ENCODE measurements at regions not wholly inside any gene's neighbourhood (a gene's known extent, or its start where the extent isn't known, plus 50 kb on each side); places are given as distances from the start of the nearest gene placed in this dataset.

DNA sequence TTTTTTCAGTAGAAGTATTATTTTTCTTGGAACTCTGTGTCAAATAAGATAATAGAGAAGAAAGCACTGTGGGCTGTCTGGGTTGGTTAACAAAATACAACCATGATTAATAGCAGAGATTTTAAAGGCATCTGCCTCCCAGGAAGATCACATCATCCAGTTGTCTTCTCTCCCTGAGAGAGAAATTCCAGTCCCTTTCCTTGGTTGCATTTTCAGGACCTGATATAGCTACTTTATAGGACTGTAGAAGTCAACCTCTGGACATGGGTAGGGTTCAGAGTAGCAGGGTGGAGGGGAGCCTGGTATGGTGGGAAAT, 309.9 kb upstream of the IGFBP3 start:
- no peak for TF ChIP-seq JUN (IDR thresholded peaks at IDR 0.05; ENCODE audit: low read depth, low read length)
- no peak for TF ChIP-seq SP1 (IDR thresholded peaks at IDR 0.05; ENCODE audit: low read depth, low read length)
- no peak for TF ChIP-seq KDM4A (IDR thresholded peaks at IDR 0.05; ENCODE audit: low read depth, low read length, severe bottlenecking)
- no peak for TF ChIP-seq SP4 (IDR thresholded peaks at IDR 0.05; ENCODE audit: low read length)
- no peak for TF ChIP-seq YY1 (IDR thresholded peaks at IDR 0.05; ENCODE audit: low read depth, low read length)
- TF ChIP-seq GTF2F1 (IDR thresholded peaks at IDR 0.05; ENCODE audit: borderline replicate concordance, low read depth, low read length) = no peak
- TF ChIP-seq, protein P1, sequence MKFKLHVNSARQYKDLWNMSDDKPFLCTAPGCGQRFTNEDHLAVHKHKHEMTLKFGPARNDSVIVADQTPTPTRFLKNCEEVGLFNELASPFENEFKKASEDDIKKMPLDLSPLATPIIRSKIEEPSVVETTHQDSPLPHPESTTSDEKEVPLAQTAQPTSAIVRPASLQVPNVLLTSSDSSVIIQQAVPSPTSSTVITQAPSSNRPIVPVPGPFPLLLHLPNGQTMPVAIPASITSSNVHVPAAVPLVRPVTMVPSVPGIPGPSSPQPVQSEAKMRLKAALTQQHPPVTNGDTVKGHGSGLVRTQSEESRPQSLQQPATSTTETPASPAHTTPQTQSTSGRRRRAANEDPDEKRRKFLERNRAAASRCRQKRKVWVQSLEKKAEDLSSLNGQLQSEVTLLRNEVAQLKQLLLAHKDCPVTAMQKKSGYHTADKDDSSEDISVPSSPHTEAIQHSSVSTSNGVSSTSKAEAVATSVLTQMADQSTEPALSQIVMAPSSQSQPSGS (IDR thresholded peaks at IDR 0.05; ENCODE audit: low read length) = no peak
- TF ChIP-seq TBP (IDR thresholded peaks at IDR 0.05; ENCODE audit: low read depth, low read length) = no peak
- no peak for TF ChIP-seq EZH2 (IDR thresholded peaks at IDR 0.05; ENCODE audit: low read depth, low read length, severe bottlenecking)
- TF ChIP-seq HDAC2 (IDR thresholded peaks at IDR 0.05; ENCODE audit: borderline replicate concordance in 1 of 2, low read depth in 2 of 2, low read length in 2 of 2) = no peak
- TF ChIP-seq SIN3A (conservative IDR thresholded peaks at IDR 0.05 in 1 of 2, IDR thresholded peaks at IDR 0.05 in 1 of 2; ENCODE audit: low read depth in 1 of 2, low read length in 2 of 2) = no peak
- TF ChIP-seq JUND (IDR thresholded peaks at IDR 0.05; ENCODE audit: low read length) = no peak
- TF ChIP-seq TEAD4 (IDR thresholded peaks at IDR 0.05; ENCODE audit: low read depth, low read length) = no peak
- TF ChIP-seq GABPA (IDR thresholded peaks at IDR 0.05; ENCODE audit: borderline replicate concordance, insufficient read depth, low read length) = no peak
- H3K9me3 ChIP-seq (ENCODE audit: insufficient read depth in 2 of 2, low read depth in 1 of 2, low read length in 1 of 2) = no peaks in the 10 kb centered on the region
- DNase-seq (ENCODE audit: low read depth in 1 of 2, low spot score in 2 of 2) = no peak
- no peak overlapping the region for H2AFZ ChIP-seq (ENCODE audit: low read length)
- H3K4ac ChIP-seq (replicated peaks; ENCODE audit: insufficient read length, low read depth, low read length) = no peak overlapping the region
- ChIA-PET CTCF (ENCODE audit: partially characterized antibody) (no interaction called here), POLR2A (ENCODE audit: partially characterized antibody) (no interaction called here)
- no peak overlapping the region for H2BK15ac ChIP-seq (ENCODE audit: low read length)
- no peak for FAIRE-seq
- no peak overlapping the region for H3K14ac ChIP-seq (ENCODE audit: insufficient read length)
- H2AK5ac ChIP-seq (ENCODE audit: low read depth, low read length) = no peak overlapping the region
- no peak overlapping the region for H4K5ac ChIP-seq (ENCODE audit: insufficient read length, low read depth, low read length)
- no peaks in the 10 kb centered on the region for H3K23me2 ChIP-seq (ENCODE audit: low read depth, low read length)
- no peak overlapping the region for H4K8ac ChIP-seq (ENCODE audit: extremely low read depth, insufficient read depth, low read length)
- no peak overlapping the region for H3K18ac ChIP-seq (ENCODE audit: extremely low read depth, low read length)
- H3K9ac ChIP-seq (replicated peaks in 1 of 4; ENCODE audit: extremely low read depth in 1 of 4, low read depth in 3 of 4, low read length in 3 of 4) = no peak overlapping the region
- no peak overlapping the region for H2BK12ac ChIP-seq (ENCODE audit: low read depth, low read length)
- no peaks in the 10 kb centered on the region for H3K27me3 ChIP-seq (replicated peaks in 1 of 4; ENCODE audit: control insufficient read depth in 3 of 4, extremely low read depth in 1 of 4, insufficient read depth in 3 of 4, low read length in 3 of 4)
- H4K91ac ChIP-seq (replicated peaks; ENCODE audit: insufficient read length, low read length) = no peak overlapping the region
- H3K56ac ChIP-seq (replicated peaks; ENCODE audit: insufficient read length, low read depth, low read length) = no peak overlapping the region
- no peaks in the 10 kb centered on the region for H3K79me2 ChIP-seq (ENCODE audit: control insufficient read depth in 1 of 2, insufficient read depth in 2 of 2, low read length in 2 of 2)
- H3K23ac ChIP-seq (ENCODE audit: insufficient read length) = no peak overlapping the region
- H4K20me1 ChIP-seq (replicated peaks in 1 of 2; ENCODE audit: control insufficient read depth in 1 of 2, insufficient read depth in 2 of 2, low read length in 2 of 2) = no peaks in the 10 kb centered on the region
- no peaks in the 10 kb centered on the region for H3K36me3 ChIP-seq (ENCODE audit: control insufficient read depth in 2 of 4, insufficient read depth in 4 of 4, low read length in 3 of 4)
- no peaks in the 10 kb centered on the region for H3K79me1 ChIP-seq (ENCODE audit: low read depth, low read length)
- H2BK120ac ChIP-seq (replicated peaks; ENCODE audit: low read depth, low read length) = no peak overlapping the region
- no peak overlapping the region for H3K4me2 ChIP-seq (ENCODE audit: insufficient read depth in 1 of 2, low read depth in 2 of 2, low read length in 2 of 2)
- no peaks in the 10 kb centered on the region for H3K4me1 ChIP-seq (replicated peaks in 1 of 4; ENCODE audit: control insufficient read depth in 3 of 4, insufficient read depth in 4 of 4, low read length in 3 of 4)
- H2BK5ac ChIP-seq (ENCODE audit: low read depth, low read length) = no peak overlapping the region
- no peak overlapping the region for H3K27ac ChIP-seq (ENCODE audit: low read depth, low read length)
- H3K4me3 ChIP-seq (ENCODE audit: extremely low read depth in 1 of 4, insufficient read depth in 2 of 4, low read depth in 3 of 4, low read length in 4 of 4) = no peak overlapping the region
- H2BK20ac ChIP-seq (ENCODE audit: low read length) = no peak overlapping the region

All from H1 (cell line).